22Rv1 (cell line): ENCODE measurements at regions not wholly inside any gene's neighbourhood (a gene's known extent, or its start where the extent isn't known, plus 50 kb on each side); places are given as distances from the start of the nearest gene placed in this dataset.

Source experiments
- H3K27ac ChIP-seq: fragments of 450-650 bp; 2 replicates; pipeline ENCODE4 v1.5.1; 2017
- ZFX ChIP-seq: fragments of 450-650 bp; IDR thresholded peaks from 2 replicates; pipeline ENCODE4 v1.6.1; 2017; ENCODE audit warnings: antibody characterized with exemption, borderline replicate concordance
- TF ChIP-seq, protein P1 (sequence below): fragments of 450-650 bp; IDR thresholded peaks from 2 replicates; pipeline ENCODE4 v1.5.1; 2017; ENCODE audit warnings: mild to moderate bottlenecking

DNA sequence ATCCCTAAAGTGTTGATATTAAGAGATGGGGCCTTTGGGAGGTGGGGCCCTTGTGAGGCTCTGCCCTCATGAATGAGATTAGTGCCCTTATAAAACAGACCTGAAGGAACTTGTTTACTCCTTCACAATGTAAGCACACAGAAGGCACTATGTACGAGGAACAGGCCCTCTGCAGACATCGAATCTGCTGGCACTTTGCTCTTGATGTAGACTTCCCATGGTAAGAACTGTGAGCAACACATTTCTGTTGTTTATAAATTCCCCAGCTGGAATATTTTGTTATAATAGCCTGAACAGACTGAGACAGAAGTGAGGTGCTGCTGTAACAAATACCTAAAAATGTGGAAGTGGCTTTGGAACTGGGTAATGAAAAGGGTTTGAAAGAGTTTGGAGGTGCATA is 193.2 kb downstream of the TGFB2 start:
- TF ChIP-seq ZFX: no peak
- TF ChIP-seq, protein P1, sequence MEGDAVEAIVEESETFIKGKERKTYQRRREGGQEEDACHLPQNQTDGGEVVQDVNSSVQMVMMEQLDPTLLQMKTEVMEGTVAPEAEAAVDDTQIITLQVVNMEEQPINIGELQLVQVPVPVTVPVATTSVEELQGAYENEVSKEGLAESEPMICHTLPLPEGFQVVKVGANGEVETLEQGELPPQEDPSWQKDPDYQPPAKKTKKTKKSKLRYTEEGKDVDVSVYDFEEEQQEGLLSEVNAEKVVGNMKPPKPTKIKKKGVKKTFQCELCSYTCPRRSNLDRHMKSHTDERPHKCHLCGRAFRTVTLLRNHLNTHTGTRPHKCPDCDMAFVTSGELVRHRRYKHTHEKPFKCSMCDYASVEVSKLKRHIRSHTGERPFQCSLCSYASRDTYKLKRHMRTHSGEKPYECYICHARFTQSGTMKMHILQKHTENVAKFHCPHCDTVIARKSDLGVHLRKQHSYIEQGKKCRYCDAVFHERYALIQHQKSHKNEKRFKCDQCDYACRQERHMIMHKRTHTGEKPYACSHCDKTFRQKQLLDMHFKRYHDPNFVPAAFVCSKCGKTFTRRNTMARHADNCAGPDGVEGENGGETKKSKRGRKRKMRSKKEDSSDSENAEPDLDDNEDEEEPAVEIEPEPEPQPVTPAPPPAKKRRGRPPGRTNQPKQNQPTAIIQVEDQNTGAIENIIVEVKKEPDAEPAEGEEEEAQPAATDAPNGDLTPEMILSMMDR: no peak
- no peak overlapping the region for H3K27ac ChIP-seq

DNA sequence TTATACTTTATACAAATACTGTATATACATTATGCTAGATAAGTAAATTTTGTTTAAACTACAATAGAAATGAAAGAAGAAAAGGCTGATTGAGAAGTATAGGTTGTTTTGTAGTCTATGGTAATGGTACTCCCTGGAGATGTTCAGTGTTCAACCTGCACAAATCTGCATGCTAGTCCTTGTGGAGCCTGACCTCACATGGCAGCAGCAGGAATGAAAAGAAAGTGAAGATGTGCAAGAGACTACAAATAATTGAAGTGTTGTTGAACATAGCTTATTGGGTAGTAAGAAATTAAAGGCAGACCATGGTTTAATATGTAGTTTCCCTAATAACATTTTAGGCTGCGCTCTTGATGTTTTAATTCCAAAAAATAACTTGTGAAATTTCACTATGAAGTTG is 201.2 kb downstream of the TGFB2 start:
- H3K27ac ChIP-seq: no peak overlapping the region
- TF ChIP-seq, protein P1: no peak
- no peak for TF ChIP-seq ZFX

DNA sequence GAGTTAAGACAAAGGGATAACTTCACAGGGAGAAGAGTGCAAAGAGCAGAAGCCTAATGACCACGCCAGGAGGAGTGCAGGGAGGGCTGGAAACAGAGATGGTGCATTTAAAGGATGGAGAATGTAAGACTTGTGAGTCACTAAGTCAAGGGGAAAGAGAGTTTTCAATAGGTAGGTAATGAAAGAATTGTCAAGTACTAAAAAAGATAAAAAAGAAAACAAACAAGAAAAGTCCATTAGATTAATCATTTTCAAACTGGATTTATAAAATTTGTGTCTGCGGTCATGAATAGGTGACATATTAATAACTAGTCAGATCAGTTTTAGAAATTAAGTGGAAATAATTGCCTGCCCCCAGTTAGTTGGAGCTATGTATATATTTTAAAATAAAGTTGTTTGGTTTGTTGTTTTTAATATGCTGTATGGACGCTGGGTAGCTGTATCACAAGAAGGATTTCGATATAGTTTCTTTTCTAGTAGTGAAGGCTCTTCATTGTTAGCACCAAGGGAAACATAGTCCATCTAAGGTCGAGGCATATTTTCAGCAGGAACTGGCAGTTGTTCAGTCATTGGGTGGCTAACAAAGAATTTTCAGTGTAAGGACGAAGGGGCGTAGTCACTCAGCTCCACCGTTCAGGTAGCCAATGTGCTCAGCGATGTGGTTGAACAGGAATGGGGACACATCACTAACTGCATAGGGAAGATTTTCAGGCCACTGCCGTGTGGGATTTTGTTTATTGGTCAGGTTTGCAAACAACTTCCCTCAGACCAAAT is 203.0 kb downstream of the TGFB2 start:
- no peak for TF ChIP-seq ZFX
- TF ChIP-seq, protein P1: no peak
- no peak overlapping the region for H3K27ac ChIP-seq

DNA sequence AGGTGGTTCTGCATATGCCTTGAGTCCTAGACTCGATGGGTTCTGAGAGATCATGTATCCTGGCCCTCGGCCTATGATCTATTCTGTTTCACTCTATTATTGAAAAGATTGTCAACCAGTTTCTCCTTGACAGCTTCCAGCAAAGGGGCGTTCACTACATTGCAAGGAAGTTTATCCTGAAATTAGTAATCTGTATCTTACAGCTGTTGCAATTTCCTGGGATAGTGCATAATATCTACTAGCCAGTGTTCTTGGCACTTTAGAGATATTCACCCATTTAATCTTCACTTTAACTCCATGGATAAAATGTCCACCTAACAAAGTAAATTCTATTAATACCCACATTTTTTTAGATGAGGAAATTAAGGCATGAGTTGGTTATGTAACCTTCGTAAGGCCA is 203.6 kb downstream of the TGFB2 start:
- TF ChIP-seq ZFX: no peak
- TF ChIP-seq, protein P1: no peak
- H3K27ac ChIP-seq: no peak overlapping the region

DNA sequence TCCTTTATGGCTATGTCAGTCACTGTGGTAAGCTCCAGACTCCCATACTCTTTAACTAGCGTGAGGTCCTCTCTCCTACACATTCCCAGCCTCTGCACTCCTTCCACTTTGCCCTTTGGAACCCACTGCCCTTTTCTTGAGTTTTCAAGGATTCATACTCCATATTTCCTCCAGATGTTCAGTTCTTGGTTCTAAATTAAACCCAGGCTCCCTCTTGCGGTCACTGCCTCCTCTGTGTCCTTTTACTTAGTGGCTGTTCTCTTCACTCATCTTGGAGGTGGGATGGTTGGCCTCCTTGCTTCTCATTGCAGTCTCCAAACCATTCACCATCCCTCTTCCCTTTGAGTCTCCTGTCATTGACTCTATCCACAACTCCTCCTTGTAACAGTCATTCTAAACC is 208.1 kb downstream of the TGFB2 start:
- TF ChIP-seq, protein P1: no peak

DNA sequence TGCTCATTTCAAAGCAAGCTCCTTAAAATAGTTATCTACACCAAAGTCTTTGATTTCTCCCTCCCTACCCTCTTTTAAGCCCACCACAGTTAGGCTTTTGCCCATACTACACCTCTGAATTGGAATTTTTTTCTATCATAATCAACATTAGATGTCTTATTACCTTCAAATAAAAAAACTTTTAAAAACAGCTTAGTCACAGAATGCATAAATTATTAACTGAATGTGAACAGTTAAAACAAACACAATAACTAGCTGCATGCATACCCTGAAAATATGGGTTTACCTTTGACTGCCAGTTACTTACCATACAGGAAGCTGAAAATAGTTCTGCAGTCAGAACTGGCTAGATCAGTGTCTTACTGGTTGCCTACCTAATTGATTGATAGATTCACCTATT is 210.9 kb downstream of the TGFB2 start:
- no peak for TF ChIP-seq ZFX
- TF ChIP-seq, protein P1: no peak
- H3K27ac ChIP-seq: no peak overlapping the region

More for the DNA sequence above, 208.1 kb downstream of the TGFB2 start:
- H3K27ac ChIP-seq: no peak overlapping the region

DNA sequence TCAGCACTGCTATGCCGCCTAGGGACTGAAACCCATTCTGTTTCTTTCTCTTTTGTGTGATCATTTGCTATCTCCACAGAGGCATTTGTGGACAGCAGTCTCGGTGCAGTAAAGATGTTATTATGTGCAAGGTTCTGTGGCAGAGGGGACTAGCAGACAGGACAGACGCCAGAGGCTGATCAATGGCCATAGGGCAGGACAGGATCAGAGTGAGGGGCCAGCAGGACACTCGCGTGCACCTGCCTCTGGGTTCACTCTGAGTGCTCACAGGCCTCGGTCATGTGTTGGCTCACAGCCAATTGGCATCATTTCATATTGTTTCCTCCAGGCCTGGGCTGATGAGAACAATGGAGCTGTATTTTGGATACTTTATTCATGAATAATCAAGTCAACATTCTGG is 212.6 kb downstream of the TGFB2 start:
- no peak overlapping the region for H3K27ac ChIP-seq
- no peak for TF ChIP-seq ZFX
- TF ChIP-seq, protein P1: no peak
